ENCODE measurements at regions not wholly inside any gene's neighbourhood (a gene's known extent, or its start where the extent isn't known, plus 50 kb on each side); places are given as distances from the start of the nearest gene placed in this dataset.

DNA sequence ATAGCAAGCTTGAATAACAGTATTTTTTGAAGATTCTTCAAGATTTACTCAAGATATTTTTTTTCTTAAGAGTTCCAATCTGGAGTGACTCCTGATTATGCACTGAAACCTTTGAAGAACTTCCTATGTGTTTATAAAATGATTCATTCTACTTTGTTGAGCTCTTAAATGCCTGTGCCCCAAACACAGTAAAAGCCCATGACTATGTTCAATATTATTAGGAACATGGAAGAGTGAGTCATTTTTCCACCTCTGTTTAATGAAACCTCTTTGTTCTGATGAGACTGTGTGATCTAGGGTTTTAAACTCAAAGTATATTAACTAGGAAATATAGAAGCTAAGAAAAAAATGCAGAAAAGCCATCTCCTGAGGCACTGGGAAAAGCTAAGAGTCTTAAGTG, 415.0 kb upstream of the FBXO33 start:
- Histone ChIP-seq H4K5ac (ENCODE audit: insufficient read length, low read depth, low read length) (no peak overlapping the region), H3K23ac (ENCODE audit: insufficient read length, low read depth, low read length) (no peak overlapping the region), H3K79me2 (ENCODE audit: insufficient read depth, low read length) (no peaks in the 10 kb centered on the region), H2BK15ac (ENCODE audit: low read depth, low read length) (no peak overlapping the region), H3K23me2 (ENCODE audit: insufficient read length, low read depth, low read length, poor library complexity, severe bottlenecking) (no peaks in the 10 kb centered on the region), H3K27ac (ENCODE audit: insufficient read length, low read depth, low read length) (no peak overlapping the region), H3K4me1 (ENCODE audit: insufficient read depth, low read length) (no peaks in the 10 kb centered on the region), H3K4me2 (ENCODE audit: insufficient read depth, insufficient read length, low read length) (no peak overlapping the region), H3K27me3 (ENCODE audit: insufficient read depth, low read length) (no peaks in the 10 kb centered on the region), H2BK120ac (ENCODE audit: low read depth, low read length, poor library complexity, severe bottlenecking) (no peak overlapping the region), H3K18ac (ENCODE audit: insufficient read length, low read depth, low read length) (no peak overlapping the region), H3K9ac (ENCODE audit: extremely low read depth, insufficient read length, low read length) (no peak overlapping the region), H3K79me1 (ENCODE audit: insufficient read depth, low read depth, low read length, poor library complexity, severe bottlenecking) (no peaks in the 10 kb centered on the region), H4K20me1 (ENCODE audit: control insufficient read depth, insufficient read depth, insufficient read length) (no peaks in the 10 kb centered on the region), H2AFZ (ENCODE audit: low read length) (no peak overlapping the region), H3K14ac (ENCODE audit: insufficient read depth, low read length) (no peak overlapping the region), H2BK5ac (ENCODE audit: insufficient read length, low read length) (no peak overlapping the region), H2BK12ac (ENCODE audit: insufficient read length, low read depth, low read length) (no peak overlapping the region), H3K56ac (ENCODE audit: insufficient read length, low read depth, low read length) (no peak overlapping the region), H3K4ac (ENCODE audit: low read depth, low read length) (no peak overlapping the region), H3T11ph (ENCODE audit: low read length) (no peak overlapping the region), H4K8ac (replicated peaks; ENCODE audit: insufficient read length, low read depth, low read length) (no peak overlapping the region), H4K91ac (ENCODE audit: insufficient read length, low read depth, low read length) (no peak overlapping the region), H3K9me3 (ENCODE audit: control insufficient read depth, low read depth, low read length) (no peaks in the 10 kb centered on the region), H2BK20ac (ENCODE audit: low read depth, low read length, poor library complexity, severe bottlenecking) (no peak overlapping the region), H2AK5ac (ENCODE audit: insufficient read length, low read length) (no peak overlapping the region)
- Mint-ChIP-seq H3K4me1 (peaks cover 0 to 6% of the 10 kb centered on the region in 2 experiments; a peak in 1 of 4 replicates), H3K4me3 (no peak overlapping the region), H3K27me3 (ENCODE audit: low read depth) (no peaks in the 10 kb centered on the region), H3K9me3 (no peaks in the 10 kb centered on the region), H3K27ac (no peak overlapping the region), H3K36me3 (ENCODE audit: insufficient read depth in 1 of 3, low read depth in 3 of 3) (no peaks in the 10 kb centered on the region)
- TF ChIP-seq, protein P1, sequence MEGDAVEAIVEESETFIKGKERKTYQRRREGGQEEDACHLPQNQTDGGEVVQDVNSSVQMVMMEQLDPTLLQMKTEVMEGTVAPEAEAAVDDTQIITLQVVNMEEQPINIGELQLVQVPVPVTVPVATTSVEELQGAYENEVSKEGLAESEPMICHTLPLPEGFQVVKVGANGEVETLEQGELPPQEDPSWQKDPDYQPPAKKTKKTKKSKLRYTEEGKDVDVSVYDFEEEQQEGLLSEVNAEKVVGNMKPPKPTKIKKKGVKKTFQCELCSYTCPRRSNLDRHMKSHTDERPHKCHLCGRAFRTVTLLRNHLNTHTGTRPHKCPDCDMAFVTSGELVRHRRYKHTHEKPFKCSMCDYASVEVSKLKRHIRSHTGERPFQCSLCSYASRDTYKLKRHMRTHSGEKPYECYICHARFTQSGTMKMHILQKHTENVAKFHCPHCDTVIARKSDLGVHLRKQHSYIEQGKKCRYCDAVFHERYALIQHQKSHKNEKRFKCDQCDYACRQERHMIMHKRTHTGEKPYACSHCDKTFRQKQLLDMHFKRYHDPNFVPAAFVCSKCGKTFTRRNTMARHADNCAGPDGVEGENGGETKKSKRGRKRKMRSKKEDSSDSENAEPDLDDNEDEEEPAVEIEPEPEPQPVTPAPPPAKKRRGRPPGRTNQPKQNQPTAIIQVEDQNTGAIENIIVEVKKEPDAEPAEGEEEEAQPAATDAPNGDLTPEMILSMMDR (conservative IDR thresholded peaks at IDR 0.05): no peak
- no peak for DNase-seq
